ENCODE measurements at regions not wholly inside any gene's neighbourhood (a gene's known extent, or its start where the extent isn't known, plus 50 kb on each side); places are given as distances from the start of the nearest gene placed in this dataset.

DNA sequence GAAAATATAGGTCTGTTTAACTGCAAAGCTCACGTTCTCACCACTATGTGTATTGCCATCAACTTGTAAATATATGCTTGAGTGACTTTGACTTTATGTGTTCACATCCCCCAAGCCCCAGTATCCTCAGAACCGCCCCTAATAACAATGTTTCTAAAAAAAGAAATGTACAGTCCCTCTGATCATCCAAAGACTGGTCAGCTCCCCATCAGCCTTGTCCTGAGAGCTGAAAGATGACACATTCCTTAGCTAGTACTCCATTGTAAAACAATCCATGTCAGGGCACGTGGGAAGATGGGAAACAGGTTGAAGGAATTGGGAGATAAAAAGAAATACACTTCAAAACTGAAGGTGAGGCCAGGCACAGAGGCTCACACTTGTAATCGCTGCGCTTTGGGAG, 279.4 kb upstream of the WWC1 start:
- TF ChIP-seq CTCF (IDR thresholded peaks at IDR 0.05; ENCODE audit: low read length) (no peak), EZH2 (IDR thresholded peaks at IDR 0.05; ENCODE audit: borderline replicate concordance, low read length) (no peak)
